Activated naive CD4-positive, alpha-beta T cell treated with anti-CD3 and anti-CD28 coated beads, Interleukin-2, amount 50 U/mL, for 16 hours (primary cell): ENCODE measurements at regions not wholly inside any gene's neighbourhood (a gene's known extent, or its start where the extent isn't known, plus 50 kb on each side); places are given as distances from the start of the nearest gene placed in this dataset.
A peak's percentile ranks its signal among the peaks of the same experiment; 100 is the strongest.
"Not testable (repeated sequence)": the region's sequence is repeated elsewhere in the genome, so short reads cannot be mapped to it uniquely, and the experiment has no call there.

ENCODE experiments used
- DNase-seq: peaks from one replicate; pipeline ENCODE4 v3.0.0-alpha.2; 2020

DNA sequence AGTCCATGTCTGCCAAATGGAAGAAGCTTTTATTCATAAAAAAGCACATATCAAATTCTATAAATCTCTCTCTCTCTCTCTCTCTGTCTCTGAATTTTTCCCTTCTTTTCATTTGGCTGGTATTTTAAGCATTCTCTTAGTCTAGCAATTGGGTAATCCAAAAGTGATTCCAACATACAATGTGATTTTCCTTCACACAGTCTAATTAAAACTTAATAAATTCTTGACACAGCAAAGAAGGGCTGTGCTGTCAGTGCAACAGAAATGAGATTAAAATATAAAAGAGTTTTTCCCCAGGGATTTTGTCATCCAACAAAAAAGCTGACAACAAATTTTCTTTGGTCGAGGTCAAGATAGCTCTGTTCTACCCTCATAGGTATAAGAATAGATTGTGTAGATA is 216.9 kb downstream of the CENPC start:
- DNase-seq = no peak

DNA sequence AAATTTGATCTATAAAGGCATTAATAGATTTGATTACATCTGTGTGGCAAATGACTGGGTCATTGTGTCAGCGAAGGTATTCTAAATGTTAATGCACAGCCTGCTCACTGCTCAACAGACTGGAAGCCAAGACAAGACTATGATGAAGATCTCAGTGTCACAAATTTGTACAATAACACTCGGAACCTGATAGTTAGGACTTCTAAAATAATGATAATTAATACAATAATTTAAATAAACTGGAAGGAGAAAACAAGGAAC is 217.4 kb downstream of the CENPC start:
- DNase-seq = no peak

- peak; percentile 36 for DNase-seq
Measured at GRCh38 chr4:67327245-67328017, 217.9 kb downstream of the CENPC start.

GRCh38 chr4:67325791-67326190 is 219.5 kb downstream of the CENPC start:
- no peak for DNase-seq

DNA sequence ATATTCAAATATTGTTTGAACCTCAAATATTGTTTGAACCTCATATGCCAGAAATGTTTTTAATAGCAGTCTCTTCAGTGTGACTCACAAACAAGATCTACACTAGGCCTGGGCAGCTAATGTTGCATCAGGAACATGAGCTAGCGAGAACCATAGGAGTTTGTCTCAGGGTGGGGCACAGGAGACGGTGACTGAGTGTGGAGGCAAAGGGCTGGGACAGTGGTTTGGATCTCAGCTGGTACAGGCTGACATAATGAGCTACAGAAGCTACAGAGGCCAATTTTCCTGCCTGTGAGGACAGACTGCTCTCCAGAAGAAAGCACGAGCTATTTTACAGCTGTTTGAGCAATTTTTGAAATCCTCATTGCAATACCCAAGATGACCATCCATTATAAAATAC is 224.7 kb downstream of the CENPC start:
- no peak for DNase-seq

DNA sequence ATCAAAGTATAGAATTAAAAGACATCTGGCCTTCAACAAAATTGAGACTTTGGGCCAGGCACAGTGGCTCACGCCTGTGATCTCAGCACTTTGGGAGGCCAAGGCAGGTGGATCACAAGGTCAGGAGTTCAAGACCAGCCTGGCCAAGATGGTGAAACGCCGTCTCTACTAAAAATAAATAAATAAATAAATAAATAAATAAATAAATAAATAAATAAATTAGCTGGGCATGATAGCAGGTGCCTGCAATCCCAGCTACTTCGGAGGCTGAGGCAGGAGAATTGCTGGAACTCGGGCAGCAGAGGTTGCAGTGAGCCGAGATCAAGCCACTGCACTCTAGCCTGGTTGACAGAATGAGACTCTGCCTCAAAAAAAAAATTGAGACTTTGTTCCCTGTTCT is 225.7 kb downstream of the CENPC start:
- DNase-seq = not testable (repeated sequence)

- DNase-seq = not testable (repeated sequence)
Measured at GRCh38 chr4:67300497-67301185, 244.7 kb downstream of the CENPC start.

DNA sequence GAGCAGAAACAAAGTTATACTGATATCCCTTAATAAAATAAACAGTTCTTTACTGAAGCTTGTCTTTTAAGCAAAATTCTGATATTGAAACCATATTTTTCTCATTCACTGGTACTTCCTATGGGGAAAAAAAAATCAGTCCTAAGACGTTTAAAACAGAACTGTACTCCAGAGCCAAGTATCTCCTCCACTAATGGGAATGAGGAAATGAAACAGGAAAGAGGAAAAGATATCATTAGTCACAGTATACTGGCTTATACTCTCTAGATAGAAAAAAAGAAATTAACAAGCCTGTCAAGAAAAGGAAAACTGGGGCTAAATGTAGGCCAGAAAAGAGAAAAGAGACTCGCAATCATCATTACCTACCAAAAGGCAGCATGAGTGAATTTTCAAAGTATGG is 252.7 kb downstream of the CENPC start:
- no peak for DNase-seq

- no peak for DNase-seq
Measured at GRCh38 chr4:67292045-67292444, 253.3 kb downstream of the CENPC start.

DNA sequence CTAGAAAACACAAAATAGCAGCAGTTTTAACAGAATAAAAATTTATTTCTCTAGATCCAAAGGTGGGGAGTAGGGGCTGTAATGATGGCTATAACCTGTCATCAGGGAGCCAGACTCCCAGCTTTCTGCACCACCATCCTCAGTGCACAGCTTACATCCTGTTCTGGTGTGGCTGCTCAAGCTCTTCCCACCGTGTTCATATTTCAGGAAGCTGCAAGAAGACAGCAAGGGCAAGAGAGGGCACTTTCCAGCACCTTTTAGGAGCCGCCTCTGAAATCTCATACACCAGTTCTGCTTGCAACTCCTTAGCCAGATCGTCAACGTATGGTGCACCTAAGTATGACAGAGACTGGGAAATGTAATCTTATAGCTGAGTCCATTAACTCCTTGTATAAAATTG is 253.7 kb downstream of the CENPC start:
- no peak for DNase-seq

- no peak for DNase-seq
Measured at GRCh38 chr4:67288964-67289363, 256.3 kb downstream of the CENPC start.

GRCh38 chr4:67286724-67287123 is 258.6 kb downstream of the CENPC start:
- DNase-seq = no peak

DNA sequence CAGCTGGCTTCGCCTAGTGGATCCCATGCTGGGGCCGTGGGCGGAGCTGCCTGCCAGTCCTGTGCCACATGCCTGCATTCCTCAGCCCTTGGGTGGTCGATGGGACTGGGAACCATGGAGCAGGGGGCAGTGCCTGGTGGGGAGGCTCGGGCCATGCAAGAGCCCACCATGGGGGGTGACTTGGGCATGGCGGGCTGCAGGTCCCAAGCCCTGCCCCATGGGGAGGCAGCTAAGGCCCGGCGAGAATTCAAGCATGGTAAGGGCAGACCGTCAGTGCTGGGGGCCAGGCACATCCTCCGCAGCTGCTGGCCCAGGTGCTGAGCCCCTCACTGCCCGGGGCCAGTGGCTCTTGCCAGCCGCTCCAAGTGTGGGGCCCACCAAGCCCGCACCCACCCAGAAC is 262.6 kb downstream of the CENPC start:
- DNase-seq = no peak

DNA sequence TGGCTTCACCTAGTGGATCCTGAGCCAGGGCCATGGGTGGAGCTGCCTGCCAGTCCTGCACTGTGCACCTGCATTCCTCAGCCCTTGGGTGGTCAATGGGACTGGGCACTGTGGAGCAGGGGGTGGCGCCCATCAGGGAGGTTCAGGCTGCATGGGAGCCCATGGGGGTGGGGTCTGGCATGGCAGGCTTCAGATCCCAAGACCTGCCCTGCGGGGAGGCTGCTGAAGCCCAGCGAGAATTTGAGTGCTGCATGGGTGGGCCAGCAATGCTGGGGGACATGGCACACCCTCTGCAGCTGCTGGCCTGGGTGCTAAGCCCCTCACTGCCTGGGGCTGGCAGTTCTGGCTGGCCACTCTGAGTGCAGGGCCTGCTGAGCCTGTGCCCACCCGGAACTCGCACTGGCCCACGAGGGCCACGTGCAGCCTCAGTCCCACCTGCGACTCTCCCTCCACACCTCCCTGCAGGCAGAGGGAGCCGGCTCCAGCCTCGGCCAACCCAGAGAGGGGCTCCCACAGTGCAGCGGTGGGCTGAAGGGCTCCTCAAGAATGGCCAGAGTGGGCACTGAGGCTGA is 270.0 kb downstream of the CENPC start:
- no peak for DNase-seq

DNA sequence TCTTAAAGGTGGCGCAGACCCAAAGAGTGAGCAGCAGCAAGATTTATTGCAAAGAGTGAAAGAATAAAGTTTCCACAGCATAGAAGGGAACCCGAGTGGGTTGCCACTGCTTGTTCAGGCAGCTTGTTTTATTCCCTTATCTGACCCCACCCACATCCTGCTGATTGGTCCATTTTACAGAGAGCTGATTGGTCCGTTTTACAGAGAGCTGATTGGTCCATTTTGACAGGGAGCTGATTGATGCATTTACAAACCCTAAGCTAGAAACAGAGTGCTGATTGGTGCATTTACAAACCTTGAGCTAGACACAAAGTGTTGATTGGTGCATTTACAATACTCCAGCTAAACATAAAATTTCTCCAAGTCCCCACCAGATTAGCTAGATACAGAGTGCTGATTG is 270.6 kb downstream of the CENPC start:
- DNase-seq = not testable (repeated sequence)

- no peak for DNase-seq
Measured at GRCh38 chr4:67273666-67274065, 271.6 kb downstream of the CENPC start.

DNA sequence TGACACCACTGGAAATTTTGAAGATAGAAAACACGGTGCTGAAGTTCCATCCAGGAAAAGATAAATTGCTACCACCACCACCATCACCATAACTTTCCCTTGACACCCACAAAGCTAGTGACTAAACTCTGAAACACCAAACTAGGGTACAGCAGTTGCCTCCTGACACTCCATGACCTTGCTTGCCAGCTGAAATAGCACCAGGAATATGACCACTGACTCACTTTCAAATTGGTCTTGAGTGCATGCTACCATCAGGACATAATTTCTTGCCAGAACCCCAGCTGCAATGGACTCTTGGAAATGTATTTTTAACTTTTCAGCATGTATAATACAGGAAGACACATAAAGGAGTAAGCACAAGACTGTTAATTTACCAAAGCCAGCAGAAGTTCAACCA is 283.3 kb downstream of the CENPC start:
- DNase-seq = no peak

GRCh38 chr4:67256388-67257043 is 288.8 kb downstream of the CENPC start:
- DNase-seq = no peak

DNA sequence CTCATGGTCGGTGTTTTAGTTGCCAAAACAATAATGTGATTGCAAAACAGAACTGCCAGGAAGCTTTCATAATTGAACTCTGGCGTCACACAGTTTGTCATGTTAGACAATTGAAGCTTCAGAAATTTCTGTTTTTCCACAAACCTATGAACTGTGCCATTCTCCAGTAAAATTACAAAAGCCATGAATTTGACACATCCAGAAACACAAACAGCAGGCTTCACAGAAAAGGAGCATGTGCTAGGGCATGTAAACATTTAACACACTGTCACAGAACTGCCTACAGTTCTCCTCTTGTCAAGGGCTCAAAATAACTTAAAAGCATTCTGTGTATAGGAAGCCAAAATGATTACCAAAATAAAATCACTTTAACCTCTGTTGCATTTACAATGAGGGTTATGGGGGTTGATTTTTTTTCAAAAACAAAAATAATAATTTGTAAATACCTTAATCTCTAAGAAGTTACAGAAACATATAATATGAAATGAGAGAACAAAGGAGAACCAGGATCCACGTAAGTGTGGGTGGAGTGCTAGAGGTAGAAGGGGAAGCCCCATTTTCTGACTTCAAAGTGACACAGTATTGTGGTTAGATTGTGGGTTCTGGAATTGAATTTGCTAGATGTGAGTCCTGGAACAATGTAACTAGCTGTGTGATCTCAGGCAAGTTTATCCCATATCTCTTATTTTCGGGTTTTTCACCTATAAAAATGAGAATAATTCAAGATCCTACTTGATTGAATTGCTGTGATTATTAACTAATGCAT is 295.0 kb downstream of the CENPC start:
- DNase-seq = no peak

DNA sequence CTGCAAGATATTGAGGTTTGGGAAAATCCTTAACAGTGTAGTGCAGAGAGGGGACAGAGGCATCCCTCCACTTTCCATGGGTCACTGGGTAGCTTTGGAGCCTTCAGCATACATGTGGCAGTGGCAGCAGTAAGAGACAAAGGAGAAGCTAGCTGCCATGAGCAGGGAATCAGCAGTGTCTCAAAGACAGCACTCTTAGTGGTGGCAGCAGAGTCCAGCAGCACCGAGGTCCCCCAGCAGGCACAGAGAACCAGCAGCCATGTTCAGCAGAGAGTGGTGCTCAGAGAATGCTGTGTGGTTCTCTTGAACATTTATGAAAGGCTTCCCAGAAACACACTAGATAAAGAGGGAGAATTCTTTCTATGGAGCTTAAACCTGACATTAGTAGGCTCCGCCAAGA is 308.5 kb downstream of the CENPC start:
- DNase-seq = no peak

GRCh38 chr4:67236318-67236717 is 309.0 kb downstream of the CENPC start:
- no peak for DNase-seq

DNA sequence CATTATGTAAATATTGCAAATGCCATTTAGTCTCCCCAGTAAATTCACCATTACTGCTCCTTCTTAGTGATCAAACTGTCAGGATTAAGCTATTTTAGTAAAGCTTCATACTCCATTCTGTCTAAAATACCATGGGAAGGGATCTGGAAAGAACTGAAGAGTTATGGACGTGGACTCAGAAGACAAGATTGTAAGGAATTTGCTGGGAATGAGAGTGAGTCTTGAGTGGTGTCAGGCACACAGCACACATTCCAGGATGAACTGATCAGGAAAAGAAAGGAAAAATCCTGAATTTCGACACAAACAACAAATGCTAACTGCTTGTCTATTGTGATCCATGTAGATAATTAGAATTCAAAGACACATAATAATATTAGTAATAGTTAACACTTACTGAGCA is 311.0 kb downstream of the CENPC start:
- DNase-seq = no peak

DNA sequence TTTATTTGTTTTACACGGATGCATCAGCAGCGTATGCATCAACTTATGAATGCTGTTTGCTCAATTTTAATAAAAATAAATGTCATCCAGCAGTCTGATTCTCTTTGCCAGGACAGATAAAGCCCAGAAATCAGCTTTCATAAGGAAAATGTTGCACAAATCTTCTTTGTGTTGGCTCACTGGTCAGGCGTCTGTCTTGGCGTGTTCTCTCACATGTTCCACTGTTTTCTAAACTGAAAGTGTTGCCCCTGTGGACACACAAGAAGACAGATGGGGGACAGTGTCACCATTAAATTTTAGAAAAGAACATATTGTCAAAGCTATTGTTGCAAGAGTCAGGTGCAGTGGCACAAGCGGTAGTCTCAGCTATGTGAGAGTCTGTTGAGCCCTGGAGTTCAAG is 316.2 kb downstream of the CENPC start:
- no peak for DNase-seq
